ENCODE measurements at regions not wholly inside any gene's neighbourhood (a gene's known extent, or its start where the extent isn't known, plus 50 kb on each side); places are given as distances from the start of the nearest gene placed in this dataset.
"Not testable (repeated sequence)": the region's sequence is repeated elsewhere in the genome, so short reads cannot be mapped to it uniquely, and the experiment has no call there.

- TF ChIP-seq CTCF (IDR thresholded peaks at IDR 0.05) (no peak), POLR2A (IDR thresholded peaks at IDR 0.05) (no peak)
- no peak for ATAC-seq
- Histone ChIP-seq H3K9me3 (no peaks in the 10 kb centered on the region), H3K27ac (no peak overlapping the region), H3K36me3 (no peaks in the 10 kb centered on the region), H3K27me3 (no peaks in the 10 kb centered on the region), H3K4me1 (no peaks in the 10 kb centered on the region), H3K4me3 (no peak overlapping the region)
- WGBS (ENCODE audit: insufficient coverage, low coverage, low lambda C conversion rate, missing lambda C conversion rate), result 30% methylated on average over 2 of the region's 2 CpGs
- no peak for DNase-seq
- intact Hi-C loops (cut with DNase I), result no loop called here
Observed at GRCh38 chr14:101090976-101091375, 187.5 kb upstream of the RTL1 start.

GRCh38 chr14:101094916-101095315 is 191.4 kb upstream of the RTL1 start:
- 27% methylated on average over 4 of the region's 6 CpGs for WGBS (ENCODE audit: insufficient coverage, low coverage, low lambda C conversion rate, missing lambda C conversion rate)
- ATAC-seq; H3K27me3 ChIP-seq; intact Hi-C loops (cut with DNase I); DNase-seq; H3K27ac ChIP-seq; H3K36me3 ChIP-seq; H3K9me3 ChIP-seq; H3K4me1 ChIP-seq; H3K4me3 ChIP-seq: not testable (repeated sequence)

- Histone ChIP-seq H3K9me3 (peaks cover 0 to 4% (median 1%) of the 10 kb centered on the region in 4 donors), H3K36me3 (no peaks in the 10 kb centered on the region), H3K27me3 (no peaks in the 10 kb centered on the region), H3K27ac (no peak overlapping the region), H3K4me1 (no peaks in the 10 kb centered on the region), H3K4me3 (no peak overlapping the region)
- TF ChIP-seq CTCF (IDR thresholded peaks at IDR 0.05) (no peak), POLR2A (IDR thresholded peaks at IDR 0.05) (no peak)
- 67% methylated on average over 2 of the region's 2 CpGs for WGBS (ENCODE audit: insufficient coverage, low coverage, low lambda C conversion rate, missing lambda C conversion rate)
- intact Hi-C loops (cut with DNase I), result no loop called here
- DNase-seq (no peak), ATAC-seq (no peak)
Observed at GRCh38 chr14:101096551-101096950, 193.0 kb upstream of the RTL1 start.

GRCh38 chr14:101097109-101097793 is 193.7 kb upstream of the RTL1 start:
- Histone ChIP-seq H3K27ac (no peak overlapping the region), H3K4me3 (no peak overlapping the region), H3K27me3 (no peaks in the 10 kb centered on the region), H3K4me1 (no peaks in the 10 kb centered on the region), H3K36me3 (no peaks in the 10 kb centered on the region), H3K9me3 (peaks cover 0 to 4% (median 1%) of the 10 kb centered on the region in 4 donors)
- 34% methylated on average over 3 of the region's 3 CpGs for WGBS (ENCODE audit: insufficient coverage, low coverage, low lambda C conversion rate, missing lambda C conversion rate)
- TF ChIP-seq CTCF (IDR thresholded peaks at IDR 0.05) (no peak), POLR2A (IDR thresholded peaks at IDR 0.05) (no peak)
- intact Hi-C loops (cut with DNase I), result no loop called here
- DNase-seq (no peak), ATAC-seq (no peak)

GRCh38 chr14:101098177-101098576 is 194.7 kb upstream of the RTL1 start:
- Histone ChIP-seq H3K4me1 (no peaks in the 10 kb centered on the region), H3K36me3 (no peaks in the 10 kb centered on the region), H3K4me3 (no peak overlapping the region), H3K9me3 (peaks cover 0 to 4% (median 1%) of the 10 kb centered on the region in 4 donors), H3K27ac (no peak overlapping the region), H3K27me3 (no peaks in the 10 kb centered on the region)
- no peak for DNase-seq
- ATAC-seq, result no peak
- intact Hi-C loops (cut with DNase I), result no loop called here
- TF ChIP-seq POLR2A (IDR thresholded peaks at IDR 0.05), result no peak
- TF ChIP-seq CTCF (IDR thresholded peaks at IDR 0.05), result no peak
- WGBS (ENCODE audit: insufficient coverage, low coverage, low lambda C conversion rate, missing lambda C conversion rate), result 35% methylated on average over 3 of the region's 3 CpGs

Data from right lobe of liver (tissue), 6 donors.